Epithelial cell of proximal tubule (primary cell): ENCODE measurements at regions not wholly inside any gene's neighbourhood (a gene's known extent, or its start where the extent isn't known, plus 50 kb on each side); places are given as distances from the start of the nearest gene placed in this dataset.

Source experiments
- DNase-seq: peaks from one replicate; pipeline ENCODE4 v3.0.0-alpha.2; 2011; ENCODE audit warnings: low read depth
- H3K4me3 ChIP-seq: 2 replicates; pipeline ENCODE4 v1.5.1; 2011; ENCODE audit warnings: low read depth, mild to moderate bottlenecking, low read length
- CTCF ChIP-seq: conservative IDR thresholded peaks from 2 replicates; pipeline ENCODE4 v1.5.1; 2012; ENCODE audit warnings: low read depth, mild to moderate bottlenecking, low read length

GRCh38 chr10:43849551-43849950 is 200.9 kb upstream of the ZNF32 start:
- no peak overlapping the region for H3K4me3 ChIP-seq
- no peak for DNase-seq

GRCh38 chr10:43846968-43847367 is 198.3 kb upstream of the ZNF32 start:
- TF ChIP-seq CTCF: no peak
- H3K4me3 ChIP-seq: no peak overlapping the region
- no peak for DNase-seq

More at GRCh38 chr10:43849551-43849950, 200.9 kb upstream of the ZNF32 start:
- no peak for TF ChIP-seq CTCF

- no peak for TF ChIP-seq CTCF
- no peak overlapping the region for H3K4me3 ChIP-seq
- DNase-seq: no peak
Measured at GRCh38 chr10:43846187-43846680, 197.6 kb upstream of the ZNF32 start.

- no peak for TF ChIP-seq CTCF
- no peak for DNase-seq
- H3K4me3 ChIP-seq: no peak overlapping the region
Measured at GRCh38 chr10:43845121-43845520, 196.4 kb upstream of the ZNF32 start.

DNA sequence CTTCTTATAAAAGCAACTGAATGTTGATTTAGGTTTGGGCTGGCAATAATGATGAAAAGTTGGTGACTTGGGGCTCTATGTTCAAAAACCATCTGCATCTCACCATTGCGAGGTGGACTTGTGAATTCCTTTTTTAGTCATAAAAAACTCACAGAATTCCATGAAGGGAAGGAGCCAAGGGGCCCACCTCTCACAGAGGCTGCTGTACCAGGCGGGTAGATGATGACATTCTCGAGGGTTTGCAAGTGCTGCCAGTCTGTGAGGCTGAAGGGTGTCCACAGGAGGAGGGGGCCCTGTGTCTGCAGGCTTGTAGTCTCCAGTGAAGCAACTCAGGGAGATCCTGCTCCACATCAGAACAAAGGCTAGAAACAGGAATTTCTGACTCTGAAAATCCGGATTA is 195.5 kb upstream of the ZNF32 start:
- no peak overlapping the region for H3K4me3 ChIP-seq
- no peak for TF ChIP-seq CTCF
- DNase-seq: no peak

- no peak overlapping the region for H3K4me3 ChIP-seq
- DNase-seq: no peak
- TF ChIP-seq CTCF: no peak
Measured at GRCh38 chr10:43843321-43844101, 194.8 kb upstream of the ZNF32 start.

- TF ChIP-seq CTCF: no peak
- no peak for DNase-seq
- H3K4me3 ChIP-seq: no peak overlapping the region
Measured at GRCh38 chr10:43842496-43842895, 193.8 kb upstream of the ZNF32 start.
